CD4-positive, alpha-beta memory T cell (primary cell): ENCODE measurements at regions not wholly inside any gene's neighbourhood (a gene's known extent, or its start where the extent isn't known, plus 50 kb on each side); places are given as distances from the start of the nearest gene placed in this dataset.

Experiments used
- CTCF ChIA-PET: fragments of 350-600 bp; sonication (Branson Sonifier 250); formaldehyde crosslinking; loops from one replicate; lab custom pipeline; 2021; ENCODE audit warnings: inconsistent platforms; ENCODE audit not compliant: partially characterized antibody; lab: Charles Lee
- POLR2A ChIA-PET: fragments of 350-600 bp; sonication (Branson Sonifier 250); formaldehyde crosslinking; loops from one replicate; lab custom pipeline; 2021; ENCODE audit not compliant: partially characterized antibody; lab: Charles Lee
- DNase-seq, 5 donors: peaks; one replicate each; pipeline versions ENCODE4 v3.0.0 to v3.0.0-alpha.2; 2020 to 2022; ENCODE audit warnings: mixed read lengths in 1 of 5
- H3K27ac ChIP-seq: one replicate; pipeline ENCODE4 v1.7.0; 2013; ENCODE audit warnings: low read depth, low read length
- H3K27me3 ChIP-seq: 2 replicates; pipeline ENCODE4 v1.7.0; 2013; ENCODE audit warnings: mild to moderate bottlenecking, low read length, moderate library complexity; ENCODE audit not compliant: insufficient read depth
- H3K36me3 ChIP-seq: 2 replicates; pipeline ENCODE4 v1.7.0; 2013; ENCODE audit warnings: mild to moderate bottlenecking, low read length, moderate library complexity; ENCODE audit not compliant: insufficient read depth
- H3K4me1 ChIP-seq: 2 replicates; pipeline ENCODE4 v1.7.0; 2013; ENCODE audit warnings: mild to moderate bottlenecking, low read length, moderate library complexity; ENCODE audit not compliant: insufficient read depth
- H3K4me3 ChIP-seq, 2 donors: one replicate each; pipeline ENCODE4 v1.7.0; 2013; ENCODE audit warnings: low read length in 2 of 2, mild to moderate bottlenecking in 1 of 2
- H3K9me3 ChIP-seq, 2 donors: one replicate each; pipeline ENCODE4 v1.7.0; 2013; ENCODE audit warnings: low read length in 2 of 2, control low read depth in 1 of 2; ENCODE audit not compliant: control insufficient read depth in 1 of 2
- H3K27ac Mint-ChIP-seq, 7 donors: one replicate each; pipeline ENCODE4 v1.8.0; 2020 to 2021; ENCODE audit warnings: mixed read lengths in 7 of 7, mild to moderate bottlenecking in 6 of 7, inconsistent platforms in 3 of 7, moderate library complexity in 3 of 7
- H3K27me3 Mint-ChIP-seq, 2 donors: one replicate each; pipeline ENCODE4 v1.8.0; 2020 to 2021; ENCODE audit warnings: mixed read lengths in 2 of 2
- H3K36me3 Mint-ChIP-seq, 2 donors: one replicate each; pipeline ENCODE4 v1.8.0; 2020 to 2021; ENCODE audit warnings: mixed read lengths in 2 of 2, inconsistent platforms in 1 of 2, mild to moderate bottlenecking in 1 of 2
- H3K4me1 Mint-ChIP-seq, 4 donors: one replicate each; pipeline ENCODE4 v1.8.0; 2020 to 2021; ENCODE audit warnings: mixed read lengths in 4 of 4, mild to moderate bottlenecking in 1 of 4
- H3K4me3 Mint-ChIP-seq, 8 donors: one replicate each; pipeline ENCODE4 v1.8.0; 2020 to 2021; ENCODE audit warnings: mixed read lengths in 8 of 8, mild to moderate bottlenecking in 7 of 8, moderate library complexity in 6 of 8, inconsistent platforms in 3 of 8
- H3K9me3 Mint-ChIP-seq, 8 donors: one replicate each; pipeline ENCODE4 v1.8.0; 2020 to 2021; ENCODE audit warnings: mixed read lengths in 8 of 8, mild to moderate bottlenecking in 5 of 8, inconsistent platforms in 3 of 8, moderate library complexity in 1 of 8
- intact Hi-C: fragments of 100-400 bp; cut with micrococcal nuclease; formaldehyde crosslinking; loops from one replicate; pipeline ENCODE4 v1.15.1; 2023

DNA sequence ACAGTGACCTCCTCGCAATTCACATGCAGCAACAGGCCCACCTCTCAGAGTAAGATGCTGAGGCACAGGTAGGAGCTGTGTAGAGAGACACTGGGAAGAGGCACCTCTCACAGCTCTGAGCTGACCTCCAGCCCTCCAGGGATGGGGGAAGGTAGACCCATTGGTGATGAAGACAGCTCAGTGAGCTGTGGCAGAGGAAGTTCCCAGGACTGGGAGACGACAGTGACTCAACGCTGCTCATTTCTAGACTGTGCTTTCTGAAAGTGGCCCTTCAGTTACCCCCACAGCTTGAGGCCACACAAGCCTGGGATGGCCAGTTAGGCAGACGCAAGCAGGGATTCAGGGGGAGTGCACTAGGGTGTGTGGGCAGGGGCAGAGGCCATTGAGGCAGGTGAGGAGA, 2073.2 kb downstream of the TP53TG3F start:
- Histone ChIP-seq H3K4me1 (no peaks in the 10 kb centered on the region), H3K27ac (no peak overlapping the region), H3K27me3 (no peaks in the 10 kb centered on the region), H3K36me3 (no peaks in the 10 kb centered on the region), H3K9me3 (peaks cover 0 to 3% of the 10 kb centered on the region in 2 donors), H3K4me3 (no peak overlapping the region)
- H3K9me3 Mint-ChIP-seq, result peaks cover 0 to 33% (median 18%) of the 10 kb centered on the region in 8 donors
- intact Hi-C loops, result no loop called here
- ChIA-PET POLR2A (no interaction called here), CTCF (no interaction called here)
- no peaks in the 10 kb centered on the region for H3K4me1 Mint-ChIP-seq
- H3K27me3 Mint-ChIP-seq, result no peaks in the 10 kb centered on the region
- peaks cover 1 to 4% of the 10 kb centered on the region in 2 donors for H3K36me3 Mint-ChIP-seq
- no peak overlapping the region for H3K27ac Mint-ChIP-seq
- no peak for DNase-seq
- H3K4me3 Mint-ChIP-seq, result no peak overlapping the region

DNA sequence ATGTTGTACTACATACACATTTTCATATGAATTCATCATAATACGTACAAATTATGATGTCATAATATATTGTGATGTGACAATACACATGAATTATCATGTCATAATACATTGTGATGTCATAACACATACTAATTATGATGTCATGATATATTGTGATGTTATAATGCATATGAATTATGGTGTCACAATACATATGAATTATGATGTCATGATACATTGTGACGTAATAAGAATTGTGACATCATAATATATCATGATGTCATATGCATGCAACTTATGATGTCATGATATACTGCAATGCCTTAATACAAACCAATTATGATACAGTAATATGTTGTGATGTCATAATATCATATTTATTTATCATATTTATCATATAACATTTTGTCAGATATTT, 2074.3 kb downstream of the TP53TG3F start:
- H3K4me3 ChIP-seq, result no peak overlapping the region
- peaks cover 1 to 4% of the 10 kb centered on the region in 2 donors for H3K36me3 Mint-ChIP-seq
- no peaks in the 10 kb centered on the region for H3K36me3 ChIP-seq
- no peak overlapping the region for H3K27ac Mint-ChIP-seq
- peaks cover 0 to 3% of the 10 kb centered on the region in 2 donors for H3K9me3 ChIP-seq
- ChIA-PET CTCF (no interaction called here), POLR2A (no interaction called here)
- no peak for DNase-seq
- no peaks in the 10 kb centered on the region for H3K4me1 ChIP-seq
- H3K4me3 Mint-ChIP-seq, result no peak overlapping the region
- H3K27ac ChIP-seq, result no peak overlapping the region
- H3K27me3 Mint-ChIP-seq, result no peaks in the 10 kb centered on the region
- peaks cover 0 to 31% (median 16%) of the 10 kb centered on the region in 8 donors for H3K9me3 Mint-ChIP-seq
- H3K27me3 ChIP-seq, result no peaks in the 10 kb centered on the region
- no peaks in the 10 kb centered on the region for H3K4me1 Mint-ChIP-seq
- intact Hi-C loops, result no loop called here

GRCh38 chr16:35543486-35543885, 2084.1 kb downstream of the TP53TG3F start:
- H3K36me3 Mint-ChIP-seq, result no peaks in the 10 kb centered on the region
- no peaks in the 10 kb centered on the region for H3K4me1 ChIP-seq
- H3K4me1 Mint-ChIP-seq, result no peaks in the 10 kb centered on the region
- H3K27ac Mint-ChIP-seq, result no peak overlapping the region
- no peak overlapping the region for H3K4me3 Mint-ChIP-seq
- no peaks in the 10 kb centered on the region for H3K36me3 ChIP-seq
- H3K27me3 Mint-ChIP-seq, result no peaks in the 10 kb centered on the region
- no peak overlapping the region for H3K27ac ChIP-seq
- POLR2A ChIA-PET, result no interaction called here
- DNase-seq, result no peak
- H3K27me3 ChIP-seq, result no peaks in the 10 kb centered on the region
- no peak overlapping the region for H3K4me3 ChIP-seq
- H3K9me3 Mint-ChIP-seq, result peaks cover 0 to 34% (median 19%) of the 10 kb centered on the region in 8 donors
- CTCF ChIA-PET, result no interaction called here
- intact Hi-C loops, result no loop called here
- no peaks in the 10 kb centered on the region for H3K9me3 ChIP-seq

GRCh38 chr16:35552763-35553162, 2093.4 kb downstream of the TP53TG3F start:
- Histone ChIP-seq H3K9me3 (peaks cover 0 to 4% of the 10 kb centered on the region in 2 donors), H3K36me3 (no peaks in the 10 kb centered on the region), H3K27ac (no peak overlapping the region), H3K4me3 (no peak overlapping the region), H3K4me1 (no peaks in the 10 kb centered on the region), H3K27me3 (no peaks in the 10 kb centered on the region)
- Mint-ChIP-seq H3K27ac (no peak overlapping the region), H3K27me3 (no peaks in the 10 kb centered on the region), H3K4me3 (no peak overlapping the region), H3K9me3 (peaks cover 5 to 42% (median 22%) of the 10 kb centered on the region in 8 donors), H3K4me1 (no peaks in the 10 kb centered on the region), H3K36me3 (no peaks in the 10 kb centered on the region)
- POLR2A ChIA-PET, result no interaction called here
- DNase-seq, result no peak
- intact Hi-C loops, result no loop called here
- CTCF ChIA-PET, result no interaction called here

DNA sequence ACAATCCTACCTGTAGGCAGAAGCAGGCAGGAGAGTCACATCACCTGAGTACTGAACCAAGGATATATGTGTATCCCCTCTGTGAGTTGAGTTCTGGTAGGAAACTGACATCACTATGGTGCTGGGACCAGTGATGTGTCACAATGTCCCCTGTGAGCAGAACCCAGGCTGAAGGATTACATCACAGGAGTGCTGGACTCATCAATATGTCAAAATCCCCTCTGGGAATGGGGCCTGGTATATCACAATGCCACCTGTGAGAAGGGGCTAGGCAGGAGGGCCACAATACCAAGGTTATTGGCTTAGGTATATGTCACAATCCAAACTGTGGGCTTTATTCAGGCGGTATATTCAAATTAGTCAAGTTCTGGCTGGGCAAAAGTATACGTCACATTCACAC, 2098.3 kb downstream of the TP53TG3F start:
- Histone ChIP-seq H3K4me1 (no peaks in the 10 kb centered on the region), H3K27me3 (no peaks in the 10 kb centered on the region), H3K36me3 (no peaks in the 10 kb centered on the region), H3K9me3 (peaks cover 0 to 13% of the 10 kb centered on the region in 2 donors), H3K27ac (no peak overlapping the region), H3K4me3 (no peak overlapping the region)
- Mint-ChIP-seq H3K4me1 (no peaks in the 10 kb centered on the region), H3K27me3 (no peaks in the 10 kb centered on the region), H3K4me3 (no peak overlapping the region), H3K27ac (no peak overlapping the region), H3K9me3 (peaks cover 11 to 43% (median 26%) of the 10 kb centered on the region in 8 donors), H3K36me3 (no peaks in the 10 kb centered on the region)
- DNase-seq, result no peak
- ChIA-PET CTCF (no interaction called here), POLR2A (no interaction called here)
- intact Hi-C loops, result no loop called here

DNA sequence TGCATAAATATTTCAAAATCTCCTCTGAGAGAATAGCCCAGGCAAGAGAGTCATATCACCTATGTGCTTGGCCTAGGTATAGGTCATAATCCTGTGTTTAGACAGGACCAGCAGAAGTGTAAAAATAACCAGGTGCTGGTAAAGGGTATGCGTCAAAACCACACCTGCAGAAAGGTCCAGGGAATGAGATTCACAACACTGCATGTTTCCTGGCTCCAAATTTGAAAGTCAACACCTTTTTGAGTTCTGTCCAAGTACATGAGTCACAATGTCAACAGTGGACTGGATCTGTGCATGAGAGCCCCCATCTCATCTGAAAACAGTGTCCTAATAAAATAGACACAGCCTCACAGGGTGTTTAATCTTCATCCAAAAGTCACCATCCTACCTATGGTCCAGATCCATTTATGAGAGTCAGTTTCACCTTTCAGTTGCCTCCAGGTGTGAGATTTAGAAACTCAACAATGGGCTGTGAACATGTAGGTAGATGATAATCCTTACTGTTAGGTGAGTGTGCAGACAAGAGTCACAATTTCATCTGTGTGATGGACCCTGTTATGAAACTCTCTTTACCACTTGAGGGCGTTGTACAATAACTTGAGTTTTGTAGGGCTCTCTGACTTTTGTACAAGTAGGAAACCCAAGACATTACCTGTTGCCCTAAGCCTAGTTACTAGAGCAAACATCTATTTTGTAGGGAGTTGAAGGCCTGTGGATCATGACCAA, 2100.7 kb downstream of the TP53TG3F start:
- ChIA-PET CTCF (no interaction called here), POLR2A (no interaction called here)
- Histone ChIP-seq H3K27ac (no peak overlapping the region), H3K4me1 (no peaks in the 10 kb centered on the region), H3K36me3 (no peaks in the 10 kb centered on the region), H3K27me3 (no peaks in the 10 kb centered on the region), H3K9me3 (peaks cover 0 to 11% of the 10 kb centered on the region in 2 donors), H3K4me3 (no peak overlapping the region)
- Mint-ChIP-seq H3K27me3 (no peaks in the 10 kb centered on the region), H3K36me3 (no peaks in the 10 kb centered on the region), H3K9me3 (peaks cover 11 to 38% (median 22%) of the 10 kb centered on the region in 8 donors), H3K27ac (no peak overlapping the region), H3K4me1 (no peaks in the 10 kb centered on the region), H3K4me3 (no peak overlapping the region)
- no peak for DNase-seq
- intact Hi-C loops, result no loop called here

- no peaks in the 10 kb centered on the region for H3K36me3 ChIP-seq
- no peak overlapping the region for H3K27ac ChIP-seq
- no peaks in the 10 kb centered on the region for H3K27me3 ChIP-seq
- CTCF ChIA-PET, result no interaction called here
- H3K4me1 ChIP-seq, result no peaks in the 10 kb centered on the region
- H3K27me3 Mint-ChIP-seq, result no peaks in the 10 kb centered on the region
- H3K9me3 Mint-ChIP-seq, result peaks cover 11 to 40% (median 23%) of the 10 kb centered on the region in 8 donors
- peaks cover 0 to 11% of the 10 kb centered on the region in 2 donors for H3K9me3 ChIP-seq
- no peaks in the 10 kb centered on the region for H3K4me1 Mint-ChIP-seq
- no peak for DNase-seq
- intact Hi-C loops, result no loop called here
- no peak overlapping the region for H3K4me3 Mint-ChIP-seq
- H3K36me3 Mint-ChIP-seq, result no peaks in the 10 kb centered on the region
- no peak overlapping the region for H3K4me3 ChIP-seq
- POLR2A ChIA-PET, result no interaction called here
- H3K27ac Mint-ChIP-seq, result no peak overlapping the region
Measured at GRCh38 chr16:35560637-35560984, 2101.2 kb downstream of the TP53TG3F start.
